Sigmoid colon (tissue), 3 donors: ENCODE measurements at regions not wholly inside any gene's neighbourhood (a gene's known extent, or its start where the extent isn't known, plus 50 kb on each side); places are given as distances from the start of the nearest gene placed in this dataset.

Source experiments
- CTCF ChIP-seq, 4 experiments: fragments of 450-650 bp in 3 of 4; fragments of 200-600 bp in 1 of 4; IDR thresholded peaks; one replicate each; pipeline ENCODE4 v1.5.1; 2016 to 2019; ENCODE audit warnings: antibody characterized with exemption in 4 of 4, mild to moderate bottlenecking in 3 of 4, moderate library complexity in 2 of 4
- POLR2A ChIP-seq, 2 donors: fragments of 450-650 bp; IDR thresholded peaks; one replicate each; pipeline ENCODE4 v1.6.1; 2016; ENCODE audit warnings: antibody characterized with exemption in 2 of 2, mild to moderate bottlenecking in 2 of 2, moderate library complexity in 2 of 2

GRCh38 chr17:14935845-14936485 lies 329.2 kb downstream of the PMP22 start:
- no peak for TF ChIP-seq CTCF (IDR thresholded peaks at IDR 0.05)
- TF ChIP-seq POLR2A (IDR thresholded peaks at IDR 0.05) = no peak
